GM19099 (cell line): ENCODE measurements at regions not wholly inside any gene's neighbourhood (a gene's known extent, or its start where the extent isn't known, plus 50 kb on each side); places are given as distances from the start of the nearest gene placed in this dataset.

Source experiments
- POLR2A ChIP-seq: IDR thresholded peaks from 3 replicates; pipeline ENCODE4 v1.6.1; 2011; ENCODE audit warnings: low read depth; ENCODE audit not compliant: insufficient read length; ENCODE audit errors: extremely low read depth

DNA sequence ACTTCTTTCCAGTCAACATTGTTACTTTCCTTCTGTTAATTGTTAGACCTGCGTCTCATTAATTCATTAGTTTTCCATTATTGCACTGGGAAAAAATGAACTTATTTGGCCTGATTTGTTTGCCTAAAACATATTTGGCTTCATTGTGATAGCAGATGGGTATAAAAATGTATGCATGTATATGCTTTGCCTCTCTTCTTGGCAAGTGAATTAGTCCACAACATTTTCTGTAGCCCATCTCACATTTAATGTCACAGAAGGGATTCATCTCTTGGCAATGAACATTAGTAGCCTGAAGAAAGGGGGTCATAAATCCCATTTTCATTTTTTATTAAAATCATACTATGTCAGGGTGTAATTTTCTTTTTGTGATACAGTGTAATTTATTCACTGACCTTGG, 125.2 kb downstream of the TUSC7 start:
- no peak for TF ChIP-seq POLR2A

DNA sequence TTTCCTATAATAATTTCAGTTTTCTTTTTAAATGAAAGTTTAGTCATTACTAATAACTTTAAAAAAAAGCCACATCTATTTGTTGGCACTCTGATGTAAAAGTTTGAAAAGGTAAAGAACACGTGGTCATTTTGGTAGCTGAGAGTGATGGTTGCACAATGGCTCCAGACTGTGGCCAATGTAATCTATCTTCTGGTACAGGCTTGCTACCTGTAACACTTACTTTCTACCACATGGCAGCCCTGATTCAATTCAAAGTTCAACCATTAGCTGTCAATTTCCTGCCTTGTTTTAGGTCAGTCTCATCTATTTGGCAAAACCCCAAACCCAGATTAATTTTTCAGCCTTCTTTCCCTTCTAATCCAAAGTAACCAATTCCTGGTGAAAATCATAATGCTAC, 126.1 kb downstream of the TUSC7 start:
- no peak for TF ChIP-seq POLR2A

DNA sequence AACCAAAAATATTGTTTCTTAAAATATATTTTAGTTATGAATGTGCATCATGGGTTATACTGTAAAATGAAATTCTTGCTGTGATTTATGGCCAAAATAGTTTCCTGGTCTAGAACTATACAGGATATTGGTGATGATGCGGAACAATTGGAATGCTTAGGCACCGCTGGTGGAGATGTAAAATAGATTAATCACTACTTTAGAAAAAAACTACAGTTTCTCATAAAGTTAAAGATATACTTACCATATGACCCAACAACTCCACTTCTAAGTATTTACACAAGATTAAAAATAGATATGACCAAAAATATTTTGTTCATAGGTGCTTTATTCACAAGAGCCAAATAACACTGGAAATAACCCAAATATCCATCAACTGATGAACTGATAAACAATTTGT, 126.7 kb downstream of the TUSC7 start:
- no peak for TF ChIP-seq POLR2A

DNA sequence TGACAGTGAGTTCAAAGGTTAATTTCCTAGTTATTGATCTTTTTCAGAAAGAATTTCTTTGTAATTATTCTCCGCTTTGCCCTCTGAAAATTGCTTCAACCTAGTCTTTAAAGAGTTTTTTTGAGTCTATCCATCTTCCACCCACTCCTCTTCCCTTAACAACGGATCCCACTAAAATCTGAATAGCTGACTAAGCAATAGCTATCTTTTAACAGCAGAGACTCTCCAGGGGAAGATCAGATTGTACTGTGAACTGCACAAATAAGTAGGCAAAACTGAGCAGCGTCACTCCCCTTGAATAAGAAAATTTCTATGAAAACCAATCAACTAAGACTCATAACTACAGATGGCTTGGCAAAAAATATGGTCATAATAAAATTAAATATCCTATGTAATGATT, 127.9 kb downstream of the TUSC7 start:
- no peak for TF ChIP-seq POLR2A

DNA sequence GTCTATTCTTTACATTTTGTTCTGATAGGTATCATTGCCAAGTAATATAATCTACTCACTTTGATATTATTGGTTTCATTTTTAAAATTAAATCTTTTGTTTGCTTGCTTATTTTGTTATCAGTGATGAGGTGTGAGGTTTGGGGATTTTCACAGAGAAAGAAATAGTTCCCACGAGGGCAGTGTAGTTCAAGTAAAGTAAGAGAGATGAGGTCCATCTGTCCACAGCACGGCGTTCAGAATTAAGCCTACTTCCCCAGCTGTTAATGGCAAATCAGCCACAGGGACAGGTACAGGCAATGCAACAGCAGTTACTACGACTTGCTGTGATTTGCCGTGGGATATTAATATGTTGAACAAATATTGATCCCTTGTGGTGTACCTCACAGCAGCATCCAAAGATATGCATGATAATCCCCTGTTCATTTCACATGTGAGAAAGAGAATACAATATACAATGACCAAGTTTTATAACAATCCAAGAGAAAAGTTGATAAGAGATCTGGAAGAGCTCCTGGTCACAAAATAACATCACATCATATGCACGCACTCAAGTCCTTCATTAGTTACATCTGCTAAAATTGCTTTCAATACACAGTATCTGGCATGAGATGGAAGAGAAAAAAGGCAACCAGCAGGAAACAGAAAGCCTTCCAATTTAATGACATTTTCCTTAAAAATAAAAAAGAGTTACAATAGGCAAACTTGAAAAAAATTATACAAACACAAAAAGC, 131.6 kb downstream of the TUSC7 start:
- no peak for TF ChIP-seq POLR2A

DNA sequence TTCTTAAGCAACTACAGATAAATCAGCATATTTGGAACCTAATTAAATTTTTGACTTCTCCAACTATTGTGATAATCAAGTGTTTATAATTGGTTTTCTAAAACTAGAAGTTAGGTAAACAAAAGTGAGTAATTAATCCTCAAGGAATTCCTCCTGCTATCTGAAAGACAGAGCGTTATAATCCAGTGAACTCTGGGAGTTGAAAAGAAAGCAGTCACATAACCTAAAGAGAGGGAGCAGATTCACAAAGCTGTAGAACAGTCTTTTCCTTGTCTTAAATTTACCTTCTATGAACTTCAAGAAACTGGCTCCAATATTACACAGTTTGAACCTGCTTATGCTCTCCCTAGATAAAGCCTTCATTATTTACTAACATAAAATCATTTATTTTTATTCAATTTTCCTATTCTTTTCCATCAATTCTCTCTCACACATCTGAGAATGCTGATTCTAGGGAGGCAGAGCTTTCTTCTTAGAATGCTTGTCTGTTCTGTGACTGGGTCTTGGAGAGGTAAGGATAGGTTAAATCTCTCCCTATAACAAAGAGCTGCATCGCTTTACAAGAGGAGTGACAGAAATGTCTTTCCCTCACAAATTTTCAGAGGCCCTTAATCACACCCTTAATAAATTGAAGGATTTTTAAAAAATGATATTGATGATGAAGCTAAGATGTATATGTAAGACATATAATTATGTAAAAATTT, 132.8 kb downstream of the TUSC7 start:
- TF ChIP-seq POLR2A = no peak

DNA sequence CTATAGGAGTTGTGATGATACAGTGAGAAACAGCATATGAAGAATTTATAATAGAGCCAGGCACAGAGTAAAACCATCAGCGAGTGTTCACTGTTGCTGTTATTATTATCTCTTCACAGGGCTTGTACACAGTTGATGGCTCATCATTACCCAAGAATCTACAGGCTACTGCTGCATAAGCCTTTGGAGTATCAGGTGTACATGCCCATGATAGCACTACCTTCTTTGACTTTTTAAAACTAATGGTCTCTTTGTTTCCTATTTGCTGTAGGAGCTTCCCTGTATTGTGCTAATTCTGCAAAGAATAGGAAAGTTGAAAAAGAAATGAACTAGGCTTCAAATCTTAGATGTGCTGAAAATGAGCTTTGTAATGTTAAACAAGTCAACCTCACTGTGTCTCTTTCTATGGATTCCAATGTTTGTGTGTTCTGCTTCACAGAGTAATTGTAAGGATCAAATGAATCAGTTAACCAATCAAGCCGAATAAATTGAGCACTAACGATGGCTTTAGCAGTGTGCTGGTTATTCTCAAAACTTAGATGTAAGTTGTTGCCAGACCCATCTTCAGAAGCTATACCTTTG, 138.8 kb downstream of the TUSC7 start:
- TF ChIP-seq POLR2A = no peak

DNA sequence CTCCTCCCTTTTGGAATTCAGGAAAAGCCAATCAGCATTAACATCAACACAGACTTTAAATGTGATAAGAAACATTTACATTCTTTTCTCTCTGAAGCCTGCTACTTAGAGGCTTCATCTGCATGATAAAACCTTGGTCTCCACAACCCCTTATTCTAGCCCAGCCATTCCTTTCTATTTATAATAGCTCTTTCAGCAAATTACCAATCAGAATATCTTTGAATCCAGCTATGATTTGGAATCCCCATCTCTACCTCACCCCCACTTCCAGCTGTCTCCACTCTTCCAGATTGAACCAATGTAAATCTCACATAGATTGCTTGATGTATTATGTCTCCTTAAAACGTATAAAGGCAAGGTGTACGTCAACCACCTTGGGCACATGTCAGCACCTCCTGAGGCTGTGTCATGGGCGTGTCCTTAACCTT, 139.7 kb downstream of the TUSC7 start:
- TF ChIP-seq POLR2A = no peak

DNA sequence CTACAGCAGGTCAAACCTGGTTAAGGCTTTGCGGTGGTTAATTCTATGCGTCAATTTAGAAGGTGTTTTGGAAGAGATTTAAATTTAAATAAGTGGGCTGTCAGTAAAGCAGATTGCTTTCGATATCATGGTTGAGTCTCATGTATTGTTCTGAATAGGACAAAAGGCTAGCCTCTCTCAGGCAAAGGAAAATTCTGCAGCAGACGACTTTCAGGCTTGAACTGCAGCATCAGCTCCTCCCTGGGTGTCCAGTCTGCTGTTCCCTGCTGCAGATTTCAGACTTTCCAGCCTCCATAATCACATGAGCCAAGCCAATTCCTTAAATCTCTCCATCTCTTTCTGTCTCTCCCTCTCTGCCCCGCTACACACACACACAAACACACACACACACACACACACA, 143.2 kb downstream of the TUSC7 start:
- no peak for TF ChIP-seq POLR2A

DNA sequence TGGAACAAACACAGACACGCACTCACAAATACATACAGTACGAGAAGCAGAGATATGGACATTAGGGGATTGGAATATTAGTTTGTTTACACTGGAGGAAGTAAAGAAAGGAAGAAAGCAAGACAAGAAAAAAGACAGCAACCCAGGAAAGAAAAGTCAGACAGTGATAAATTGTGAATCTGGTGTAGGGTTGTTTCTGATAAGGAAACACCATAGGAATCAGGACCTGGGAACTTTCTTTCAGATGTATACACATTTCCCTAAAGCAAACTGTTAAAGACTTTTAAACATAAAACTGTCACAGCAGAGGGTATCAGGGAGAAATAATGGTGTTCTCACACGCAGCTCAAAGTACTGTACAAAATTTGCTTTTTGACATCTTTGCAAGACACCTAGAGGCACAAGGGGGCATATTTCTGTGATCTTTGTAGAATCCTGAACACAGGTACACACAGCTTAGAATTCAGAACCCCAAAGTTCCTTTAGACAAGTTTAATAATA, 153.7 kb downstream of the TUSC7 start:
- TF ChIP-seq POLR2A = no peak

DNA sequence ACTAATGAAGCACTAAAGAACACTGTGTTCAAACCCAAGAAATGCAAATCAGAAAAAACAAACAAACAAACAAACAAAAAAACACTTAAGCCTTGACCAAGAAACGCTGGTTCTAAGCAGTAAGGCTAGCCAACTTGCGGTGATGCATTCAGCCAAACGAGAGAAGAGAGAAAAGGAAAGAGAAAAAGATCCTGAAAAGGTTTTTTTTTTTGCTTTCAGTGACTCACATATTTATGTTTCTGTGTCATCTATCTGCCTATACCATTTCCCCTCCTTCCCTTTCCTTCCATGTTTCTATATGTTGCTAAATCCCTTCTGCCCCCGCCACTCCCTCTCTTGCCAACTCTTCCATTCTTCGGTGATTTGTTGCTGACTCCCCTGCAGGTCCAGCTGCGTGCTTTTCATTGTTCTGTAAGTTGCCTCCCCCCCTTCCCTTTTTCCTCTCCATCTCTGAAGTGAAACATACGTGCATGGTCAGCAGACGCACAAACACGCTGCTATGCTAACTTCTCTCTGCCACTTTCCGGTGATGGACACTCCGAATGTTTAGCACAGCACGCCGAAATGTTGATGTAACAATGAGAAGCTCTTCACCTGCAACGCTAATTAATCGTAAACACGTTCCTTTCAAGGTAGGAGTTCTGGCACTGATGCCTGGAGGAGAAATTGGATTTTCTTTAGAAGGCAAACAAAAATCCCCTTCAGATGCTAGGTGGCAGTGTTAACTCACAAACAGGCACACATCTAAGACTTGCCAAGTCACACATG, 154.4 kb downstream of the TUSC7 start:
- no peak for TF ChIP-seq POLR2A

DNA sequence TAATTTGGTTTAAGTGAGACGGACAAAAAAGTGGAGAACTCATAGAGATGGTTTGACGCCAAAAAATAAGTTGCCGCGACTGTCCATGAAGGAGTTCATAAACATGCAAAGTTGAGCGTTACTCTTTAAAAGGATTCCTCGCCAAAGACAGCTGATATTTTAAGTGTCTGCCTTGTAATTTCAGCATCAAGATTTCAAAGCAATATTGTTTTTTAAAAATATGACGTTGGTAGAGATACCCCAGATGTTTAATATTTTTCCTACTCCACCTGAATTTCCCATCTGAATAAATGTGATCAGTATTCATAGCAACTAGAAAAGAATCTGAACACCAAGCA, 155.0 kb downstream of the TUSC7 start:
- TF ChIP-seq POLR2A = no peak

DNA sequence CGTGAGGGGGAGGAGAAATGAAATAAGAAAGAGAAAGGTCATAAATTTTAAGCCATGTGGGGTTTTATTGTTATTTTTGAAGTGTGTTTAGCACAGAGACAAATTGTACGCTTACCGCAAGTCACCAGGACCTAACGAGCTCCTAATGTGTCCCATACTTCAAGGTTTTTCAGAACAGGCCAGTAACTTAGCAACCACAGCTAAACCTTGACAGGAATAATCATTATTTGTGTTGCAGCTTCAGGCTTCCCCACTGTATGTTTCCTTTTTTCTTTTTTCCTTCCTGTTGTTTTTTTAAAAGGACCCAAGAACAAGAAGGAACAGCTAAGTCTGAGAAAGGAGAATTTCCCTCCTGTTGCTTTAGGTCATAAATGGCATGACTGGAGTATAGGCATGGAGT, 160.8 kb downstream of the TUSC7 start:
- no peak for TF ChIP-seq POLR2A

DNA sequence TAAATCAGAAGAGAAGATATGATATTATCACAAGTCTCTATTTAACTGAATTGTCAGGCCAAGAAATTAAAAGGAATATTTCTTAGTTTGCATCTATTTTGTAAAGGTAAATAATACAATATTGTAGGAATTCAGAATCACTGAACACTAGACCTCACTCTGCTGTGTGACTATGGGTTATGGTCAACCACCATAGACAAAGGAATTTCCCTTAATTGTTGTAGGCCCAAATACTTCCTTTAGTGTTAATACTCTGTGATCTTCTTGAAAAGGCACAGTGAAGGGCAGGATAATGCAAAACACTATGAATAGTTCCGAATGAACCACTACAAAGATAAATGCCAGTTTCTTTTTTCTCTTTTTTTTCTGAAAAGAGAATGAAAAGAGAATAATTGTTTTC, 162.3 kb downstream of the TUSC7 start:
- TF ChIP-seq POLR2A = no peak

DNA sequence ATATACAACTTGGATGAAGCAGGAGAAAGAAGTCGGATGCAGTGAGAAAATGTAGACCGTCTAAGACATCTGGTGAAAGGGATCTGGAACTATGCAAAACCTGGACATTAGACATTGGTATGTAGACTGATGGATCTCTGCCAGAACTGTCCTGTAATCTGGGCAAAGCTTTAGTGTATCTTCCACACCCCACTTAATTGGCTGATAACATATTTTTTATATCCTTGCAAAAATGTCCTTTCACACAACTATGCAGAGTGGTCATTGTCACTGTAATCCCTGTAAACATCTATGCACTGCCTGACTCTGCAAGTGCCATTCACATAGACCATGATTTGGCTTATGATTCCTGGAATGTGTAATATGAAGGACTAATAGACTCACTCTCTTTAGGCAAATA, 163.1 kb downstream of the TUSC7 start:
- no peak for TF ChIP-seq POLR2A
